Upper lobe of left lung (tissue), 6 donors: ENCODE measurements at regions not wholly inside any gene's neighbourhood (a gene's known extent, or its start where the extent isn't known, plus 50 kb on each side); places are given as distances from the start of the nearest gene placed in this dataset.
A peak's percentile ranks its signal among the peaks of the same experiment; 100 is the strongest.

ENCODE experiments used
- ATAC-seq, 2 donors: fragments of 200-7000 bp; cut with Tn5 transposase; one replicate each; pipeline ENCODE4 v1.9.1; 2022; ENCODE audit warnings: mild to moderate bottlenecking in 2 of 2, moderate library complexity in 2 of 2; ENCODE audit not compliant: low FRiP score in 2 of 2
- DNase-seq, 2 donors: peaks; one replicate each; pipeline ENCODE4 v3.0.0-alpha.2; 2019 to 2020
- H3K27ac ChIP-seq, 4 donors: fragments of 200-600 bp; sonication (generic); one replicate each; pipeline ENCODE4 v1.5.1; 2016 to 2019
- H3K27me3 ChIP-seq, 4 donors: fragments of 200-600 bp; sonication (generic); one replicate each; pipeline ENCODE4 v1.5.1; 2017 to 2019
- H3K36me3 ChIP-seq, 4 donors: fragments of 200-600 bp; sonication (generic); one replicate each; pipeline ENCODE4 v1.5.1; 2016 to 2019
- H3K4me1 ChIP-seq, 4 donors: fragments of 200-600 bp; sonication (generic); one replicate each; pipeline ENCODE4 v1.5.1; 2018 to 2019
- H3K4me3 ChIP-seq, 4 donors: fragments of 200-600 bp; sonication (generic); one replicate each; pipeline ENCODE4 v1.5.1; 2017 to 2019; ENCODE audit warnings: mild to moderate bottlenecking in 2 of 4, moderate library complexity in 1 of 4
- H3K9me3 ChIP-seq, 4 donors: fragments of 200-600 bp; sonication (generic); one replicate each; pipeline ENCODE4 v1.5.1; 2018 to 2019
- EP300 ChIP-seq, 4 donors: sonication (generic); formaldehyde crosslinking; IDR thresholded peaks; one replicate each; pipeline ENCODE4 v1.5.1; 2017; ENCODE audit warnings: antibody characterized with exemption in 4 of 4, control low read depth in 2 of 4
- POLR2A ChIP-seq, 4 donors: fragments of 450-650 bp; IDR thresholded peaks; one replicate each; pipeline ENCODE4 v1.5.1; 2016 to 2017; ENCODE audit warnings: antibody characterized with exemption in 4 of 4, mild to moderate bottlenecking in 2 of 4
- POLR2AphosphoS5 ChIP-seq, 2 donors: sonication (generic); formaldehyde crosslinking; IDR thresholded peaks; one replicate each; pipeline ENCODE4 v1.5.1; 2017; ENCODE audit warnings: antibody characterized with exemption in 2 of 2
- WGBS, 2 donors: methylation state at CpG; one replicate each; pipeline ENCODE4 v1.1.5; 2017 to 2018; 5-methylcytosine and 5-hydroxymethylcytosine counted together
- TF ChIP-seq, protein P1 (sequence below), 6 experiments: fragments of 450-650 bp in 4 of 6; fragments of 200-600 bp in 2 of 6; sonication (generic) in 2 of 6; IDR thresholded peaks; one replicate each; pipeline ENCODE4 v1.5.1; 2016 to 2019; ENCODE audit warnings: antibody characterized with exemption in 6 of 6
- donor health status: DM: no; HTN: no; CAD: no; lungs with moderate emphysema.
- donor health status: DM: no; HTN: yes; CAD: no; lungs with severe emphysema.

DNA sequence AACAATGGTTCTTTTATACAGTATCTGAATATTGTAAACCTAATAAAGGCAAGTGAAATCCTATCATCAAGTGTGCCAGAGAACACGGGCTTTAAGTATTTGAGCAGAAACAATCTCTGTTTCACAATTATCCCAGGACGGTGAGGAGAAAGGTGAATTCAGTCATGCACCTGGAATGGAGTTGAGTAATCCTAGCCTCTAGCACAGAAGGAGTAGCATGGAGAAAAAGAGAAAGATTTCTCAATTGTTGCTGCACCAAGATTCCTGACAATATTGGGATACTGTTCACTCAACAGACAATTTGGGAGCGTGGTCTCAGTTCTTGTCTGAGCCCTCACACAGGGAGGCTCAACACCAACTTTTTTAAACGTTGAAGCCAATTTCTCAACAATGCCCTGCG lies 510.6 kb downstream of the SOX11 start:
- no peak for TF ChIP-seq POLR2AphosphoS5 (IDR thresholded peaks at IDR 0.05)
- TF ChIP-seq EP300 (IDR thresholded peaks at IDR 0.05) = no peak
- TF ChIP-seq, protein P1, sequence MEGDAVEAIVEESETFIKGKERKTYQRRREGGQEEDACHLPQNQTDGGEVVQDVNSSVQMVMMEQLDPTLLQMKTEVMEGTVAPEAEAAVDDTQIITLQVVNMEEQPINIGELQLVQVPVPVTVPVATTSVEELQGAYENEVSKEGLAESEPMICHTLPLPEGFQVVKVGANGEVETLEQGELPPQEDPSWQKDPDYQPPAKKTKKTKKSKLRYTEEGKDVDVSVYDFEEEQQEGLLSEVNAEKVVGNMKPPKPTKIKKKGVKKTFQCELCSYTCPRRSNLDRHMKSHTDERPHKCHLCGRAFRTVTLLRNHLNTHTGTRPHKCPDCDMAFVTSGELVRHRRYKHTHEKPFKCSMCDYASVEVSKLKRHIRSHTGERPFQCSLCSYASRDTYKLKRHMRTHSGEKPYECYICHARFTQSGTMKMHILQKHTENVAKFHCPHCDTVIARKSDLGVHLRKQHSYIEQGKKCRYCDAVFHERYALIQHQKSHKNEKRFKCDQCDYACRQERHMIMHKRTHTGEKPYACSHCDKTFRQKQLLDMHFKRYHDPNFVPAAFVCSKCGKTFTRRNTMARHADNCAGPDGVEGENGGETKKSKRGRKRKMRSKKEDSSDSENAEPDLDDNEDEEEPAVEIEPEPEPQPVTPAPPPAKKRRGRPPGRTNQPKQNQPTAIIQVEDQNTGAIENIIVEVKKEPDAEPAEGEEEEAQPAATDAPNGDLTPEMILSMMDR (IDR thresholded peaks at IDR 0.05) = no peak
- TF ChIP-seq POLR2A (IDR thresholded peaks at IDR 0.05) = no peak
- Histone ChIP-seq H3K4me3 (no peak overlapping the region), H3K4me1 (peaks cover 0 to 5% (median 0%) of the 10 kb centered on the region in 4 donors), H3K36me3 (no peaks in the 10 kb centered on the region), H3K9me3 (peaks cover 0 to 7% (median 2%) of the 10 kb centered on the region in 4 donors), H3K27me3 (no peaks in the 10 kb centered on the region), H3K27ac (no peak overlapping the region)
- ATAC-seq = no peak
- peak in 1 of 2 donors; percentile 24 for DNase-seq
- WGBS, 2 donors = 62% methylated on average over 5 of the region's 5 CpGs

DNA sequence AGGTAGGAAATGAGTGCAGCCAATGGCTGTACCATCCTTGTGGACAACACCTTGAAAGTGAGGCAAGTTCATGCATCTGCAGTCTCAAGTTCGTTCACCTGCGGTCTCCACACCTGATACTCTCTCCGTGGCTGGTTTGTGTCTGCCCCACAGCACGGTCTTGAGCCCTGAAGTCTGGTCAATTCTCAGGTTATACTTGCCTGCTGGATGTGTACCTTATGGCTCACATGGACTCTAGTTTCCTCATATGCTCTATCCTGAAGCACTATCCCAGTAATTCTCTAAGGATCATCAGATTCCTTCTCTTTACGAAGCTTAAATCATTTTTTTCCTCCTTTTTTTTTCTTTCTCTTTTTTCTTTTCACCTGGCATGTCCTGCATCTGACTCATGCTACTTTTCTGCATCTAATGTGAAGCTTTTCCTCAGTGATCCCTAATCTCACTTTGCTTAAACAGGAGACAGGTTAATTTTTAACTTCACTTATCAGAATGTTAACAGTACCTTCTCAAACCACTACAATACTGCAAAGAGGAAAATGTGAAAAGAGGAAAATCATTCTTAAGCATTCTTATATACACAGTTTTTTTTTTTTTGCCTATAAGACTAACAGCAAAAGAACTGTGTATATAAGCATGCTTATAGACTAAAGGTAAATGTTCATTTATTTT lies 511.2 kb downstream of the SOX11 start:
- WGBS, 2 donors = 59 to 67% methylated on average over 5 of the region's 5 CpGs
- ATAC-seq = peak in 1 of 2 donors; percentile 25
- H3K27ac ChIP-seq = no peak overlapping the region

DNA sequence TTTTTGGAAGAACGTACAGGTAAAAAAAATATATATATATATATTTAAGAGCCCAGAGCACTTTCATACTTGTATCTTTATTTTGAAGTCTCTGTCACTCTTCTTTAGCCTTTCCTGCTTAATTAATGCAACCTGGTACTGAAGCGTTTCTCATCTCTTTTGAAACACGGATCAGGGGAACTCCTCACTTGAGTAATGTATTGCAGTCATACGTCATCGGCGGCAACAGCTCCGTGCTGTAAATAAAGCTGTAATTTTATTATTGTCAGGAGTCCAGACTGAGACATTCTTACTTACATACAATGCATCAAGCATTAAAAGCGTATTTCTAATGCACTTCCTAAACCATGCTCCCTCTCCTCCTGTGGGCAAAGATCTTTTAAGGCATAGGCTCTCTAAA lies 514.7 kb downstream of the SOX11 start:
- H3K9me3 ChIP-seq = no peaks in the 10 kb centered on the region
- H3K4me3 ChIP-seq = no peak overlapping the region
- no peaks in the 10 kb centered on the region for H3K27me3 ChIP-seq
- peaks cover 0 to 5% (median 0%) of the 10 kb centered on the region in 4 donors for H3K4me1 ChIP-seq
- DNase-seq (no peak), ATAC-seq (no peak)
- no peaks in the 10 kb centered on the region for H3K36me3 ChIP-seq
- TF ChIP-seq, protein P1 (IDR thresholded peaks at IDR 0.05) = no peak
- no peak for TF ChIP-seq POLR2A (IDR thresholded peaks at IDR 0.05)
- no peak for TF ChIP-seq POLR2AphosphoS5 (IDR thresholded peaks at IDR 0.05)
- no peak for TF ChIP-seq EP300 (IDR thresholded peaks at IDR 0.05)
- WGBS, 2 donors = 88 to 89% methylated on average over 8 of the region's 8 CpGs
- H3K27ac ChIP-seq = no peak overlapping the region

More for the DNA sequence above, 511.2 kb downstream of the SOX11 start:
- H3K4me1 ChIP-seq = peaks cover 0 to 5% (median 0%) of the 10 kb centered on the region in 4 donors
- H3K9me3 ChIP-seq = peaks cover 0 to 7% (median 2%) of the 10 kb centered on the region in 4 donors
- no peaks in the 10 kb centered on the region for H3K36me3 ChIP-seq
- DNase-seq = no peak
- TF ChIP-seq POLR2AphosphoS5 (IDR thresholded peaks at IDR 0.05) = no peak
- TF ChIP-seq EP300 (IDR thresholded peaks at IDR 0.05) = no peak
- TF ChIP-seq, protein P1 (IDR thresholded peaks at IDR 0.05) = no peak
- TF ChIP-seq POLR2A (IDR thresholded peaks at IDR 0.05) = no peak
- no peaks in the 10 kb centered on the region for H3K27me3 ChIP-seq
- H3K4me3 ChIP-seq = no peak overlapping the region

DNA sequence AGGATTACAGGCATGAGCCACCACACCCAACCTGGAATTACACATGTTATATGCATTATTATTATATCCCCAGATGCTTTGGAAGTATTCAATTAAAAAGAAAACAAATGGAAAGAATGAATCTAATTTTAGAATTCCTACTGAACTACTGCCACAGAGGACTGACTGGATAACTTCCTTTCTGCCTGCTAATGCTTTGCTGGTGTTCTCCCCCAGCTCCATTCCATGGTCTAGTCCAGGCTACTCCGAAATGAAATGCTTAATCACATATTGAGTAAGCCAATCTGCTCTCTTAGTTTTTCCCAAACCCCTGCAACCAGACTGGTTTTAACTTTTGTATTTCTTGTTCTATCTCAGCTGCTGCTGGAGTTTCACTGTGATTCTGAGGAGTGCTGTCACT lies 519.1 kb downstream of the SOX11 start:
- DNase-seq = no peak
- Histone ChIP-seq H3K36me3 (no peaks in the 10 kb centered on the region), H3K4me1 (no peaks in the 10 kb centered on the region), H3K27ac (no peak overlapping the region), H3K4me3 (no peak overlapping the region), H3K27me3 (no peaks in the 10 kb centered on the region), H3K9me3 (no peaks in the 10 kb centered on the region)
- ATAC-seq = no peak
- WGBS, 2 donors = 74 to 86% methylated on average over 1 of the region's 1 CpG
- TF ChIP-seq POLR2AphosphoS5 (IDR thresholded peaks at IDR 0.05) (no peak), EP300 (IDR thresholded peaks at IDR 0.05) (no peak), POLR2A (IDR thresholded peaks at IDR 0.05) (no peak)
- TF ChIP-seq, protein P1 (IDR thresholded peaks at IDR 0.05) = no peak

DNA sequence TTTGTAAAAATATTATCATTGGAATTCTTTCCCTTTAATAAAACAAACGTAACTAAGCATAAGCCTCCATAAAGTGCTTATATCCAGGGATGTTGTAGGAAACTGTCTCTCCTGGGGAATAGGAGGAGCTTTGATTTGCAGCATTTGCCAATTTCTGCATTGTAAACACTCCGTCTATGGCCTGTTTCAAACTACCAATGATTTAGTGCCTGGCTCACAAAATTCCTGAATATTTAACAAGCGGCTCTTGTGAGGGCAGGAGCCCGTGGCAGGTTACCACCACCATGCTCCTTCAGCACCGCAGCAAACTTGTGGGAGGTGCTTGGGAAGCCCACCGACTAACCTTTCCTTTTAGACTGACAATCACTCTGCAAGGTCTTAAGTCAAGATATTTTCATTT lies 520.3 kb downstream of the SOX11 start:
- ATAC-seq = no peak
- Histone ChIP-seq H3K27me3 (no peaks in the 10 kb centered on the region), H3K27ac (no peak overlapping the region), H3K9me3 (no peaks in the 10 kb centered on the region), H3K36me3 (no peaks in the 10 kb centered on the region), H3K4me1 (no peaks in the 10 kb centered on the region), H3K4me3 (no peak overlapping the region)
- DNase-seq = peak in 1 of 2 donors; percentile 5
- WGBS, 2 donors = 70 to 77% methylated on average over 6 of the region's 6 CpGs
- no peak for TF ChIP-seq POLR2A (IDR thresholded peaks at IDR 0.05)
- TF ChIP-seq EP300 (IDR thresholded peaks at IDR 0.05) = no peak
- no peak for TF ChIP-seq POLR2AphosphoS5 (IDR thresholded peaks at IDR 0.05)
- TF ChIP-seq, protein P1 (IDR thresholded peaks at IDR 0.05) = no peak
